Heart left ventricle (tissue), 13 donors: ENCODE measurements at regions not wholly inside any gene's neighbourhood (a gene's known extent, or its start where the extent isn't known, plus 50 kb on each side); places are given as distances from the start of the nearest gene placed in this dataset.

Source experiments
- CTCF ChIP-seq, 12 donors: fragments of 200-600 bp; sonication (generic) in 4 of 12; IDR thresholded peaks; one replicate each; pipeline versions ENCODE4 v1.5.0 to v1.8.0; 2018 to 2022; ENCODE audit warnings: antibody characterized with exemption in 12 of 12, mild to moderate bottlenecking in 5 of 12
- POLR2A ChIP-seq, 2 donors: fragments of 450-650 bp; IDR thresholded peaks; one replicate each; pipeline ENCODE4 v1.6.1; 2017; ENCODE audit warnings: antibody characterized with exemption in 2 of 2, mild to moderate bottlenecking in 2 of 2, moderate library complexity in 2 of 2
- donor health status: ischemic (EF 13 %, LVEDD 7.1; RV severe dilation, severe dysfunction).
- donor health status: DM: no; HTN: yes; CAD: no.
- donor health status: DM: no; HTN: no; CAD: no.
- donor health status: ischemic (EF 25% LVEDD 6.9; RV normal size, moderate dysfunction).
- donor health status: ischemic (EF 25% LVEDD 5.7; RV mildly dilated, moderate dysfunction).
- donor health status: ischemic (EF 35%, LVEDD 5.7; RV mildly dilated, moderate dysfunction).
- donor health status: nonischemic (EF 11% LVEDD 7.7; RV severe dilation, severe dysfunction).
- donor health status: DM: yes; HTN: yes; CAD: no.
- donor health status: PGD.
- donor health status: ischemic (EF 29% LVEDD 5.4; RV normal size, mild dysfunction).
- donor health status: nonischemic (EF 23%, LVEDD 6.1; RV moderate dilation, normal function).

- TF ChIP-seq CTCF (IDR thresholded peaks at IDR 0.05), result no peak
- no peak for TF ChIP-seq POLR2A (IDR thresholded peaks at IDR 0.05)
Measured at GRCh38 chr6:129920103-129920798, 59.1 kb upstream of the TMEM244 start.
